OCI-LY3 (cell line): ENCODE measurements at regions not wholly inside any gene's neighbourhood (a gene's known extent, or its start where the extent isn't known, plus 50 kb on each side); places are given as distances from the start of the nearest gene placed in this dataset.

Experiments
- H2AFZ ChIP-seq: fragments of 200-600, 300-600 bp; shearing (Covaris generic); 2 replicates; pipeline ENCODE4 v1.6.0; 2014; ENCODE audit warnings: antibody characterized with exemption, low read depth, low read length
- H3K27ac ChIP-seq: fragments of 200-600, 300-600 bp; sonication (generic); 2 replicates; pipeline ENCODE4 v1.5.1; 2014; ENCODE audit warnings: mild to moderate bottlenecking, low read length, moderate library complexity, mixed read lengths
- H3K27me3 ChIP-seq: fragments of 200-600, 300-600 bp; sonication (generic); 2 replicates; pipeline ENCODE4 v1.6.1; 2014; ENCODE audit warnings: low read depth, low read length, mixed read lengths
- H3K36me3 ChIP-seq: fragments of 200-600, 300-600 bp; sonication (generic); replicated peaks from 2 replicates; pipeline ENCODE3; 2014; ENCODE audit warnings: low read depth, low read length, mixed read lengths
- H3K4me1 ChIP-seq: fragments of 300-600, 200-600 bp; sonication (generic); 2 replicates; pipeline ENCODE4 v1.6.1; 2014; ENCODE audit warnings: low read length, mixed read lengths
- H3K4me2 ChIP-seq: fragments of 200-600, 300-600 bp; sonication (generic); 2 replicates; pipeline ENCODE4 v1.6.1; 2014; ENCODE audit warnings: low read length, mixed read lengths
- H3K4me3 ChIP-seq: fragments of 300-600, 200-600 bp; sonication (generic); 2 replicates; pipeline ENCODE4 v1.5.1; 2014; ENCODE audit warnings: antibody characterized with exemption, mild to moderate bottlenecking, low read length, moderate library complexity
- H3K79me2 ChIP-seq: fragments of 300-600, 200-600 bp; shearing (Covaris generic); 2 replicates; pipeline ENCODE4 v1.6.1; 2014; ENCODE audit warnings: mild to moderate bottlenecking, low read length, mixed read lengths
- H3K9ac ChIP-seq: fragments of 300-600, 200-600 bp; shearing (Covaris generic); 2 replicates; pipeline ENCODE4 v1.6.0; 2014; ENCODE audit warnings: mild to moderate bottlenecking, low read length, moderate library complexity
- H3K9me3 ChIP-seq: fragments of 200-600, 300-600 bp; shearing (Covaris generic); 2 replicates; pipeline ENCODE4 v1.6.1; 2014; ENCODE audit warnings: low read length, mixed read lengths; ENCODE audit not compliant: insufficient read depth
- H4K20me1 ChIP-seq: fragments of 200-600, 300-600 bp; sonication (generic); 2 replicates; pipeline ENCODE4 v1.6.1; 2016; ENCODE audit warnings: low read length, mixed read lengths; ENCODE audit not compliant: insufficient read depth
- CTCF ChIP-seq: fragments of 200-600, 300-600 bp; sonication (generic); IDR thresholded peaks from 2 replicates; pipeline ENCODE4 v1.5.1; 2014; ENCODE audit warnings: antibody characterized with exemption, low read length, low read depth
- EZH2phosphoT487 ChIP-seq: fragments of 200-600 bp; shearing (Covaris generic); IDR thresholded peaks from 2 replicates; pipeline ENCODE4 v1.6.1; 2018; ENCODE audit warnings: antibody characterized with exemption, mixed run types, low read depth

- H3K4me2 ChIP-seq: no peak overlapping the region
- TF ChIP-seq CTCF (no peak), EZH2phosphoT487 (no peak)
- no peak overlapping the region for H3K4me3 ChIP-seq
- no peaks in the 10 kb centered on the region for H3K27me3 ChIP-seq
- no peaks in the 10 kb centered on the region for H3K9me3 ChIP-seq
- H2AFZ ChIP-seq: no peak overlapping the region
- H4K20me1 ChIP-seq: no peaks in the 10 kb centered on the region
- H3K79me2 ChIP-seq: no peaks in the 10 kb centered on the region
- no peak overlapping the region for H3K27ac ChIP-seq
- H3K36me3 ChIP-seq: no peaks in the 10 kb centered on the region
- H3K9ac ChIP-seq: no peak overlapping the region
- no peaks in the 10 kb centered on the region for H3K4me1 ChIP-seq
These were observed 272.9 kb upstream of the DPH6 start for GRCh38 chr15:35818846-35819245.

GRCh38 chr15:35822153-35822552 lies 276.2 kb upstream of the DPH6 start:
- no peak for TF ChIP-seq CTCF
- no peak for TF ChIP-seq EZH2phosphoT487
- Histone ChIP-seq H2AFZ (no peak overlapping the region), H3K27me3 (no peaks in the 10 kb centered on the region), H3K9ac (no peak overlapping the region), H3K27ac (no peak overlapping the region), H3K4me1 (no peaks in the 10 kb centered on the region), H3K36me3 (no peaks in the 10 kb centered on the region), H3K79me2 (no peaks in the 10 kb centered on the region), H3K4me3 (no peak overlapping the region), H4K20me1 (no peaks in the 10 kb centered on the region), H3K4me2 (no peak overlapping the region), H3K9me3 (no peaks in the 10 kb centered on the region)

- Histone ChIP-seq H3K4me3 (no peak overlapping the region), H3K27me3 (no peaks in the 10 kb centered on the region), H3K4me2 (no peak overlapping the region), H3K4me1 (no peaks in the 10 kb centered on the region), H3K79me2 (no peaks in the 10 kb centered on the region), H3K27ac (no peak overlapping the region), H3K9ac (no peak overlapping the region), H3K9me3 (no peaks in the 10 kb centered on the region), H4K20me1 (no peaks in the 10 kb centered on the region), H2AFZ (no peak overlapping the region), H3K36me3 (no peaks in the 10 kb centered on the region)
- TF ChIP-seq CTCF (no peak), EZH2phosphoT487 (no peak)
These were observed 281.2 kb upstream of the DPH6 start for GRCh38 chr15:35827141-35827540.

GRCh38 chr15:35827911-35828310 lies 281.9 kb upstream of the DPH6 start:
- Histone ChIP-seq H3K9me3 (no peaks in the 10 kb centered on the region), H3K4me1 (no peaks in the 10 kb centered on the region), H3K4me3 (no peak overlapping the region), H4K20me1 (no peaks in the 10 kb centered on the region), H3K36me3 (no peaks in the 10 kb centered on the region), H3K9ac (no peak overlapping the region), H2AFZ (no peak overlapping the region), H3K27me3 (no peaks in the 10 kb centered on the region), H3K27ac (no peak overlapping the region), H3K4me2 (no peak overlapping the region), H3K79me2 (no peaks in the 10 kb centered on the region)
- TF ChIP-seq CTCF: no peak
- no peak for TF ChIP-seq EZH2phosphoT487
